NCI-H1694 treated with DMSO at 0.1 percent for 48 hours (cell line): ENCODE measurements at regions not wholly inside any gene's neighbourhood (a gene's known extent, or its start where the extent isn't known, plus 50 kb on each side); places are given as distances from the start of the nearest gene placed in this dataset.

Source experiments
- DNase-seq: peaks from one replicate; lab custom pipeline; 2025; lab: John Stamatoyannopoulos, UW

GRCh38 chr1:30514137-30514654 lies 209.2 kb downstream of the MATN1 start:
- no peak for DNase-seq

GRCh38 chr1:30513396-30514136 lies 209.8 kb downstream of the MATN1 start:
- no peak for DNase-seq

GRCh38 chr1:30512914-30513265 lies 210.5 kb downstream of the MATN1 start:
- DNase-seq = no peak

- DNase-seq = no peak
Observed at GRCh38 chr1:30511991-30512913, 211.1 kb downstream of the MATN1 start.

GRCh38 chr1:30511563-30511962 lies 211.8 kb downstream of the MATN1 start:
- no peak for DNase-seq

- DNase-seq = no peak
Observed at GRCh38 chr1:30511106-30511505, 212.3 kb downstream of the MATN1 start.

GRCh38 chr1:30509670-30510069 lies 213.7 kb downstream of the MATN1 start:
- no peak for DNase-seq

- DNase-seq = no peak
Observed at GRCh38 chr1:30508611-30509010, 214.8 kb downstream of the MATN1 start.

GRCh38 chr1:30508175-30508448 lies 215.3 kb downstream of the MATN1 start:
- no peak for DNase-seq

GRCh38 chr1:30507401-30508174 lies 215.8 kb downstream of the MATN1 start:
- DNase-seq = no peak

GRCh38 chr1:30507016-30507312 lies 216.4 kb downstream of the MATN1 start:
- no peak for DNase-seq

GRCh38 chr1:30506291-30507015 lies 216.9 kb downstream of the MATN1 start:
- no peak for DNase-seq

GRCh38 chr1:30505853-30506252 lies 217.5 kb downstream of the MATN1 start:
- DNase-seq = no peak

GRCh38 chr1:30492451-30492850 lies 230.9 kb downstream of the MATN1 start:
- no peak for DNase-seq

GRCh38 chr1:30491831-30492230 lies 231.6 kb downstream of the MATN1 start:
- DNase-seq = no peak

- DNase-seq = no peak
Observed at GRCh38 chr1:30490554-30491053, 232.8 kb downstream of the MATN1 start.

- DNase-seq = no peak
Observed at GRCh38 chr1:30489737-30490389, 233.5 kb downstream of the MATN1 start.

GRCh38 chr1:30488324-30488913 lies 235.0 kb downstream of the MATN1 start:
- DNase-seq = no peak

GRCh38 chr1:30487042-30487441 lies 236.3 kb downstream of the MATN1 start:
- no peak for DNase-seq

GRCh38 chr1:30485072-30485471 lies 238.3 kb downstream of the MATN1 start:
- DNase-seq = no peak

- DNase-seq = no peak
Observed at GRCh38 chr1:30484668-30485067, 238.7 kb downstream of the MATN1 start.
